ENCODE measurements at regions not wholly inside any gene's neighbourhood (a gene's known extent, or its start where the extent isn't known, plus 50 kb on each side); places are given as distances from the start of the nearest gene placed in this dataset.

- no peak for ATAC-seq
- intact Hi-C loops (cut with micrococcal nuclease): no loop called here
- no peak for DNase-seq
Observed at GRCh38 chr10:90587561-90587960, 270.3 kb downstream of the HTR7 start.

- intact Hi-C loops (cut with micrococcal nuclease): no loop called here
- DNase-seq (no peak), ATAC-seq (no peak)
Observed at GRCh38 chr10:90588222-90588621, 269.6 kb downstream of the HTR7 start.

GRCh38 chr10:90589825-90590224, 268.0 kb downstream of the HTR7 start:
- intact Hi-C loops (cut with micrococcal nuclease): no loop called here
- ATAC-seq (no peak), DNase-seq (no peak)

- intact Hi-C loops (cut with micrococcal nuclease): no loop called here
- ATAC-seq (no peak), DNase-seq (no peak)
Observed at GRCh38 chr10:90591629-90592028, 266.2 kb downstream of the HTR7 start.

GRCh38 chr10:90592638-90593302, 265.1 kb downstream of the HTR7 start:
- peak; percentile 35 for DNase-seq
- ATAC-seq: peak; percentile 52
- intact Hi-C loops (cut with micrococcal nuclease): no loop called here

GRCh38 chr10:90598513-90598912, 259.3 kb downstream of the HTR7 start:
- no peak for ATAC-seq
- intact Hi-C loops (cut with micrococcal nuclease): no loop called here
- no peak for DNase-seq

GRCh38 chr10:90602862-90603610, 254.8 kb downstream of the HTR7 start:
- DNase-seq: no peak
- intact Hi-C loops (cut with micrococcal nuclease): no loop called here
- ATAC-seq: no peak

GRCh38 chr10:90604636-90605035, 253.2 kb downstream of the HTR7 start:
- ATAC-seq (no peak), DNase-seq (no peak)
- intact Hi-C loops (cut with micrococcal nuclease): no loop called here

- intact Hi-C loops (cut with micrococcal nuclease): no loop called here
- no peak for ATAC-seq
- DNase-seq: no peak
Observed at GRCh38 chr10:90605506-90605905, 252.3 kb downstream of the HTR7 start.

GRCh38 chr10:90612276-90612675, 245.6 kb downstream of the HTR7 start:
- DNase-seq (no peak), ATAC-seq (no peak)
- intact Hi-C loops (cut with micrococcal nuclease): no loop called here

GRCh38 chr10:90614631-90615030, 243.2 kb downstream of the HTR7 start:
- DNase-seq (no peak), ATAC-seq (no peak)
- intact Hi-C loops (cut with micrococcal nuclease): no loop called here

GRCh38 chr10:90621577-90621976, 236.3 kb downstream of the HTR7 start:
- intact Hi-C loops (cut with micrococcal nuclease): no loop called here
- no peak for DNase-seq
- no peak for ATAC-seq

GRCh38 chr10:90635111-90635765, 222.6 kb downstream of the HTR7 start:
- intact Hi-C loops (cut with micrococcal nuclease): no loop called here
- ATAC-seq: peak; percentile 57
- no peak for DNase-seq

GRCh38 chr10:90640756-90641155, 217.1 kb downstream of the HTR7 start:
- DNase-seq: no peak
- ATAC-seq: no peak
- intact Hi-C loops (cut with micrococcal nuclease): no loop called here

- no peak for ATAC-seq
- DNase-seq: no peak
- intact Hi-C loops (cut with micrococcal nuclease): no loop called here
Observed at GRCh38 chr10:90641731-90642130, 216.1 kb downstream of the HTR7 start.

- DNase-seq (no peak), ATAC-seq (peak; percentile 71)
- intact Hi-C loops (cut with micrococcal nuclease): no loop called here
Observed at GRCh38 chr10:90642136-90642535, 215.7 kb downstream of the HTR7 start.

- intact Hi-C loops (cut with micrococcal nuclease): no loop called here
- DNase-seq (no peak), ATAC-seq (no peak)
Observed at GRCh38 chr10:90642650-90643049, 215.2 kb downstream of the HTR7 start.

GRCh38 chr10:90644165-90644564, 213.7 kb downstream of the HTR7 start:
- DNase-seq (no peak), ATAC-seq (no peak)
- intact Hi-C loops (cut with micrococcal nuclease): no loop called here

GRCh38 chr10:90650858-90651257, 207.0 kb downstream of the HTR7 start:
- no peak for DNase-seq
- intact Hi-C loops (cut with micrococcal nuclease): no loop called here
- no peak for ATAC-seq

GRCh38 chr10:90652519-90652918, 205.3 kb downstream of the HTR7 start:
- intact Hi-C loops (cut with micrococcal nuclease): no loop called here
- ATAC-seq (no peak), DNase-seq (no peak)

GRCh38 chr10:90658791-90659190, 199.0 kb downstream of the HTR7 start:
- no peak for ATAC-seq
- no peak for DNase-seq
- intact Hi-C loops (cut with micrococcal nuclease): no loop called here

All from left ventricle myocardium superior (tissue), 1 donor.